ENCODE measurements at regions not wholly inside any gene's neighbourhood (a gene's known extent, or its start where the extent isn't known, plus 50 kb on each side); places are given as distances from the start of the nearest gene placed in this dataset.

DNA sequence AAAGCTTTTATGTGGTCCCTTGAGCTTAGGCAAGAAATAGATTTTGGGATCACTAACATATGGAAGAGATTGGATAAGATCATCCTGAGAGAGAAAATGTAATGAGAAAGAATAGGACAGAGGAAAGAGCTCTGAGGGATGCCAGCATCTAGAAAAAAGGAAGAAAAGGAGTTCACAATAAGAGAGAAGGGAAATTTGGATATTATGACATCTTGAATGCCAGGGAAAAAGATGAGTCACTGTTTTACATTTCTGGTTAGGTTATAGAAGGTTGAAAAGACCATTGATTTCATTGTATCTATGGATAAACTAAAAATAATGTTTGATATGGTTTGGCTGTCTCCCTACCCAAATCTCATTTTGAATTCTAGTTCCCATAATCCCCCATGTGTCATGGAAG is 208.5 kb downstream of the MAD2L1 start:
- Histone ChIP-seq H3K4me1 (no peaks in the 10 kb centered on the region), H3K27ac (no peak overlapping the region), H3K36me3 (no peaks in the 10 kb centered on the region), H3K9me3 (no peaks in the 10 kb centered on the region), H3K27me3 (no peaks in the 10 kb centered on the region), H3K4me3 (no peak overlapping the region)
- no peak for TF ChIP-seq POLR2A (IDR thresholded peaks at IDR 0.05)
- TF ChIP-seq, protein P1, sequence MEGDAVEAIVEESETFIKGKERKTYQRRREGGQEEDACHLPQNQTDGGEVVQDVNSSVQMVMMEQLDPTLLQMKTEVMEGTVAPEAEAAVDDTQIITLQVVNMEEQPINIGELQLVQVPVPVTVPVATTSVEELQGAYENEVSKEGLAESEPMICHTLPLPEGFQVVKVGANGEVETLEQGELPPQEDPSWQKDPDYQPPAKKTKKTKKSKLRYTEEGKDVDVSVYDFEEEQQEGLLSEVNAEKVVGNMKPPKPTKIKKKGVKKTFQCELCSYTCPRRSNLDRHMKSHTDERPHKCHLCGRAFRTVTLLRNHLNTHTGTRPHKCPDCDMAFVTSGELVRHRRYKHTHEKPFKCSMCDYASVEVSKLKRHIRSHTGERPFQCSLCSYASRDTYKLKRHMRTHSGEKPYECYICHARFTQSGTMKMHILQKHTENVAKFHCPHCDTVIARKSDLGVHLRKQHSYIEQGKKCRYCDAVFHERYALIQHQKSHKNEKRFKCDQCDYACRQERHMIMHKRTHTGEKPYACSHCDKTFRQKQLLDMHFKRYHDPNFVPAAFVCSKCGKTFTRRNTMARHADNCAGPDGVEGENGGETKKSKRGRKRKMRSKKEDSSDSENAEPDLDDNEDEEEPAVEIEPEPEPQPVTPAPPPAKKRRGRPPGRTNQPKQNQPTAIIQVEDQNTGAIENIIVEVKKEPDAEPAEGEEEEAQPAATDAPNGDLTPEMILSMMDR (IDR thresholded peaks at IDR 0.05) = no peak
- TF ChIP-seq POLR2AphosphoS5 (IDR thresholded peaks at IDR 0.05; ENCODE audit: insufficient read depth in 1 of 2, low read depth in 1 of 2) = no peak
- no peak for DNase-seq (ENCODE audit: extremely low spot score in 2 of 2)
- intact Hi-C loops (cut with DNase I) = no loop called here

DNA sequence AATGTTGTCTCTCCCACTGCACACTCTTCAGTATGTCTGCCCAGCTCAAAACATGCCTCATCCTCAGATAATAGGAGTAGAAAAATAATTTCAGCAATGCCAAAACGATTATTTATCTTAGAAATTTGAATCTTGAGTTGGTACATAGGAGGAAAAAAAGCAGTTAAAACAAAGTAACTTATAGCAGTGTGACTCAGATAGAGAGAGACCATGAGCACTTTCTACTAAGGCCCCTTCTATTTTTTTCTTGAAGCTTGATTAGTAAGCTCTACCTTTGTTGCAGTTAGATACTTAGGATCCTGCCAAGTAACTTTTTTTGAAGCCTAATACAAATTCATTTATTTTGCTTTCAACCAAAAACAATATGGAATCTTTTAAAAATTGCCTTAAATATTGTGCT is 212.3 kb downstream of the MAD2L1 start:
- H3K27ac ChIP-seq = no peak overlapping the region
- TF ChIP-seq POLR2A (IDR thresholded peaks at IDR 0.05) (no peak), POLR2AphosphoS5 (IDR thresholded peaks at IDR 0.05; ENCODE audit: insufficient read depth in 1 of 2, low read depth in 1 of 2) (no peak)
- TF ChIP-seq, protein P1 (IDR thresholded peaks at IDR 0.05) = no peak

DNA sequence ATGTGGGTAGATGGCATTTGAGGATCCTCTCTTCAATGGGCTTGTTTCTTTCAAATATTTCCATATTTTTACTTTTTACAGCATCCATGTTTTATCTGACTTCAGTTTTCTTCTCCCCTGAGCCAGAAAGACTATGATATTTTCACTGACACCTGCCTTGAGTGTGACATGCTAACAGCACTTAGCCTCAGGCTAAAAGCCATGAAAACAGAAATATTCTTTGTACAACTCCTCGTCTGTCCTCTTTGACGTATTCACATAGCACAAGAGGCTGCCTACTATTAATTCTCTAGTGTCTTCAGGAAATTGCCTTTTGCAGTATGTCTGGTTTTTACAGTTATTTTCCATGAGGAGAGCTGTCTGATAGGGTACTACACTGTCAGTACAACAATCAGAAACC is 215.0 kb downstream of the MAD2L1 start:
- no peak for DNase-seq (ENCODE audit: extremely low spot score in 2 of 2)
- Histone ChIP-seq H3K27ac (no peak overlapping the region), H3K9me3 (no peaks in the 10 kb centered on the region), H3K4me3 (no peak overlapping the region), H3K27me3 (no peaks in the 10 kb centered on the region), H3K36me3 (no peaks in the 10 kb centered on the region), H3K4me1 (no peaks in the 10 kb centered on the region)
- no peak for TF ChIP-seq POLR2AphosphoS5 (IDR thresholded peaks at IDR 0.05; ENCODE audit: insufficient read depth in 1 of 2, low read depth in 1 of 2)
- TF ChIP-seq, protein P1 (IDR thresholded peaks at IDR 0.05) = no peak
- intact Hi-C loops (cut with DNase I) = no loop called here

More for the DNA sequence above, 212.3 kb downstream of the MAD2L1 start:
- Histone ChIP-seq H3K36me3 (no peaks in the 10 kb centered on the region), H3K9me3 (no peaks in the 10 kb centered on the region), H3K4me1 (no peaks in the 10 kb centered on the region), H3K27me3 (no peaks in the 10 kb centered on the region), H3K4me3 (no peak overlapping the region)
- DNase-seq (ENCODE audit: extremely low spot score in 2 of 2) = no peak
- intact Hi-C loops (cut with DNase I) = no loop called here

DNA sequence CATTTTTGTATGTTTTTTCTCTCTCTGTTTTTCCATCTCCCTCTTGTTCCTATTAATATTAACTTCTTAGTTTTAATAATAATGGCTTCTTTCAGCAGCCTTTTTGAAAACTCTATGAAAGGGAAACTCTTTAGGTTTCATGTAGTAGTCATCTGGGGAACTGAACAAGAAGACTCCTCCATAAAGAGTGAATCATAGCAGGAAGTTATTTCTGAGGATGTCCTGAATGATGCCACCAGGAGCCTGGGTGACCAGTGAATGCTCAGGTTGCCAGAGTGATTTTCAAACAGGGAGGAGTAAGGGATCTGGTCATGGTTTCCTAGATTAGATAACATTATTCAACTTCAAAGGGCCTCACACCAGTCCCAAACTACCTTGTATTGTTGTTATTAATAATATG is 212.8 kb upstream of the PDE5A start:
- DNase-seq (ENCODE audit: extremely low spot score in 2 of 2) = no peak
- no peak overlapping the region for H3K4me3 ChIP-seq
- no peaks in the 10 kb centered on the region for H3K36me3 ChIP-seq
- no peaks in the 10 kb centered on the region for H3K27me3 ChIP-seq
- no peaks in the 10 kb centered on the region for H3K9me3 ChIP-seq
- intact Hi-C loops (cut with DNase I) = no loop called here
- TF ChIP-seq POLR2A (IDR thresholded peaks at IDR 0.05) (no peak), POLR2AphosphoS5 (IDR thresholded peaks at IDR 0.05; ENCODE audit: insufficient read depth in 1 of 2, low read depth in 1 of 2) (no peak)
- TF ChIP-seq, protein P1 (IDR thresholded peaks at IDR 0.05) = no peak
- no peak overlapping the region for H3K27ac ChIP-seq
- H3K4me1 ChIP-seq = no peaks in the 10 kb centered on the region

DNA sequence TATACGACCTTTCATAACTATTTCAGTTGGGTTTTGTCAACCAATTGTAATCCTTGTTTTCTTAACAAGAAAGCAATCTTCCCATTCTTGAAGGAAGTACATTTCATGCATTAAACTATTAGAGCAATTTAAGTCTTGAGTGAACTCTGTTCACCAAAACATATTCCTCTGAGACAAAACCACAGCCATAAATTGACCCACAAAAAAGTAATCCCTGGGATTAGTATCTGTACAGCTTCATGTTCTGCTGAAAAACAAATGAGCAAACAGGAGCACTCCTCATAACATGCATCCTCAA is 207.0 kb upstream of the PDE5A start:
- Histone ChIP-seq H3K27ac (no peak overlapping the region), H3K9me3 (no peaks in the 10 kb centered on the region), H3K4me1 (no peaks in the 10 kb centered on the region), H3K27me3 (no peaks in the 10 kb centered on the region), H3K4me3 (no peak overlapping the region), H3K36me3 (no peaks in the 10 kb centered on the region)
- intact Hi-C loops (cut with DNase I) = no loop called here
- DNase-seq (ENCODE audit: extremely low spot score in 2 of 2) = no peak
- TF ChIP-seq POLR2AphosphoS5 (IDR thresholded peaks at IDR 0.05; ENCODE audit: insufficient read depth in 1 of 2, low read depth in 1 of 2) = no peak
- TF ChIP-seq, protein P1 (IDR thresholded peaks at IDR 0.05) = no peak
- TF ChIP-seq POLR2A (IDR thresholded peaks at IDR 0.05) = no peak

All from vagina (tissue), 2 donors.